GM19468 (cell line): ENCODE measurements at regions not wholly inside any gene's neighbourhood (a gene's known extent, or its start where the extent isn't known, plus 50 kb on each side); places are given as distances from the start of the nearest gene placed in this dataset.
"Not testable (repeated sequence)": the region's sequence is repeated elsewhere in the genome, so short reads cannot be mapped to it uniquely, and the experiment has no call there.

Experiments used
- ATAC-seq: cut with Tn5 transposase; IDR thresholded peaks from one replicate; pipeline ENCODE4 v1.9.1; 2021; ENCODE audit warnings: mild to moderate bottlenecking, moderate library complexity, moderate number of reproducible peaks; ENCODE audit not compliant: unreplicated experiment; ENCODE audit errors: extremely low read depth

DNA sequence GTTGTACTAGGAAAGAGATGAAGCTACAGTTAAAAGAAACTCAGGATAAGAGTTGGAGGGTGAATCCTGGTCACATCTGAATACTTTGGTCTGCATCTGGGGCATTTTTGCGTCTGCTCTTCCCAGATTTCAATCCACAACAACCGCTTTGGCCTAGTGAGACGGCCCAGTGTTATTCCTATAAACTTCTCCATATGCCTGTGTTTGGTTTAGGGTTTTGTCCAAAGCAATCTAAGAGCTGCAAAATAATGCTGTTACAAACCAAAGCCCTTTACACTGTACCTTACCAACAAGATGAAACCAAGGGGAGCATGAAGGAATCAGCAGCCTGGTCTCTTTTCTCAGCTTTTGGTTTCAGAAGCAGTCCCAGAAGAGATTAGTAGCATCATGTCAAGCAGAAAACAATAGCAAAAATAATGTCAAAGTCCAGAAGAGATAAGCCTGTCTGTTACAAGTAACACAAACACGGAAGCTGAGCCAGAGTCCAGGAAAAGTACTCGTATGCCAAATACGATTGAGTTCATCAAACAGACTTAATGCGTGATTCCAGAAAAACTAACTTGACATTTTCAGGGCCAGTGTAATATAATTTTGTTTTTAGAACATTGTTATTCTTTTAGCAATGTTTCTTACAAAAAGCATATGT, 379.9 kb upstream of the ACO1 start:
- no peak for ATAC-seq

GRCh38 chr9:32010322-32010721, 374.1 kb upstream of the ACO1 start:
- no peak for ATAC-seq

DNA sequence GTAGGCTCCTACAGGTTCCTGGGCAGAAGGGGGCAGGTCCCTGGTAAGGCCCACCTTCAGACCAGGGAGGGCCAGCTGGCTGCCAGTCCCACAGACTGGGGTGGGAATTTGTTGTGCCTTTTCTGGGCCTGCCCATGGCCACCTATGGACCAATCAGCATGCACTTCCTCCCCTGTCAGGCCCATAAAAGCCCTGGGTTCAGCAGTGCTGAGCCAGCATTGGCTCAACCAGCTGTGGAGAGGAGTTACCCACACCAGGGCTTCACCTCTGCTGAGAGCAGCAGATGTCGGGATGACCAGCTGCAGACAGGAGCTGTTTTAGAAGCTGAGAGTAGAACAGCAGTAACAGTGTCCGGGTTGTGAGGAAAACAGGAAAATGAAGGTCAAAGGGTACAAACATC, 373.4 kb upstream of the ACO1 start:
- no peak for ATAC-seq

GRCh38 chr9:32015795-32016194, 368.6 kb upstream of the ACO1 start:
- no peak for ATAC-seq

DNA sequence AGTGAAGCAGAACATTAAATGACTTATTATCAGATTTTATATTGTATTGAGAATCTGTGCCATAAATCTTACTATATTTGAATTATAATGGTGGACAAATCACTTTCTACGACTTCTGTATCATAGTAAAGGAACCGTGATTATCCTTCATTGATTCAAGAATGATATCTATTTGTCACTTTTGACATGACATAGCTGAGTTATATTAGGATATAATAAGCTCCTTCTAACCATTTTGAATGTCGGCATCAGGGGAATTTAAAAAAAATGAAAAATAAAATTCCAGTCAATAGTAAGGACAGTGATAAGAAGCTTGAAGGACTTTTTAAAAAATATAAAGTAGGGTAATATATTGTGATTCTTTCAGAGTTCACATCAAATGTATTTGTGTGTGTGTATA, 338.9 kb upstream of the ACO1 start:
- no peak for ATAC-seq

GRCh38 chr9:32067261-32067660, 317.2 kb upstream of the ACO1 start:
- no peak for ATAC-seq

- ATAC-seq, result no peak
Observed at GRCh38 chr9:32069169-32069813, 315.2 kb upstream of the ACO1 start.

DNA sequence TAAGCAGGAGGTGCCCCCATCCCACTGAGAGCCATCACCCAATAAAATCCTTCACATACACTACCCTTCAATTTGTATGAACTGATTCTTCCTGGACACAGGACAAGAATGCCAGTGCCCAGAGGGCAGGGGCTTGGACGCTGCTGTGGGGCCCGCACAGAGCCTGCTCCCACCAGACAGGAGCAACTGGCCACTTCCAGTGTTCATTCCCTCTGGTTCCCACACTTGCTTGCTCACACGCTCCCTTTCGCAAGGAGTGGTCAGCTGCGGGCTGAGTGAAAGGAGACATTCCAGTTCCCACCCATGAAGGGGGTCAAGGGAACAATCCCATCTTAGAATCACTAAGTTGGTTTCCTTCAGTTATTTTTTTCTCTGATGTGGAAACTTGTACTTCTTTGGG, 314.5 kb upstream of the ACO1 start:
- no peak for ATAC-seq

DNA sequence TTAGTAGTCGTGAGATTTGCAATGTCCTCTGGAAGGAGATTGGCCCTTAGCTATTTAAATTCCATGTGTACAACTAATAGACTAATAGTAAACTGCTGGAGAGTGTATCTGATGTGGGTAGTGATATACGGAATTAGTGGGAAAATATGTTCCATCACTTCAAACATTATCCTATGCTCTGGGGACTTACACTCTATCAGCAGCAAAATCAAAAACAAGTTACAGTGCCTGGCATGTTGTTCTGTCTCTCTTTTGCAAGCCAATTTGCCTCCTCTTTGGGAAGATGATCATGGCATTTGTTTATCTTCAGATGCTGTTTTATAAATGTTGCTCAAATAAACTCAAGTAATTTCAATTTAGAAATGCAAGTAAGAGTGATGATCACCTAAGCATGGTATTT, 311.9 kb upstream of the ACO1 start:
- ATAC-seq, result no peak

DNA sequence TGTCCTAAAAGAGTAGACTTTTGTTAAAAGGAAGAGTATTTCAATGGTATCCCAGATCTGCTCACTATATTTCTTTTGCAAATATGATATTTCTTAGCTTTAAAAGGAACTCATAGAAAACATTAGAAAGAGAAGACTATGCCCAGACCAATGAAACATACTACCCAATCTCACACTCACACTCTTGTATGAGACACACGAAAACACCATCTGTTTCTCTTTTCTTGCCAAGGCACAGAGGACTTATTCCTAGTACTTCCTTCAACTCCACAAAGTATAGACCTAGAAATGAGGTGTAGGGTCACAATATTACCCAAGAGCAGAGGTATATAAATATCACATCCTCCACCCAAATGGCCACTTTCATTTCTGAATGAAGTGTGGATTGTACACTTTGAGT, 292.4 kb upstream of the ACO1 start:
- ATAC-seq, result no peak

DNA sequence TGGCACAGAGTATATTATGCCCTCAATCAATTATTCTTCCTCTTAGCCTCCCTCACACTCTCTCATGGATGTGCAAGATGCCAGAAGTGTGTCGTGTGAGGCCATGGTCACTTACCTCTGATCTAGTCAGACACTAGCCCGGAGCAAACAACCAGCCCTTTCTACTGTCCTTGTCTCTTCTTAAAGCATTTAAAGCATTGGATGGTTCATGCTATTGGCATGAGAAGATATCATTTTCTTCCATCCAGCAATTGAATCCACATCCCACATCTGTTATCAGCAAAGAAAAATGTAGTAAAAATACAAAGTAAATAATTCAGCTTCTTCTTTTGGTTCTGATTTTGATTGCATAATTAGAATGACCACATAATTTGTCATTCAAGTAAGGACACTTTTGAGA, 267.2 kb upstream of the ACO1 start:
- ATAC-seq, result no peak

DNA sequence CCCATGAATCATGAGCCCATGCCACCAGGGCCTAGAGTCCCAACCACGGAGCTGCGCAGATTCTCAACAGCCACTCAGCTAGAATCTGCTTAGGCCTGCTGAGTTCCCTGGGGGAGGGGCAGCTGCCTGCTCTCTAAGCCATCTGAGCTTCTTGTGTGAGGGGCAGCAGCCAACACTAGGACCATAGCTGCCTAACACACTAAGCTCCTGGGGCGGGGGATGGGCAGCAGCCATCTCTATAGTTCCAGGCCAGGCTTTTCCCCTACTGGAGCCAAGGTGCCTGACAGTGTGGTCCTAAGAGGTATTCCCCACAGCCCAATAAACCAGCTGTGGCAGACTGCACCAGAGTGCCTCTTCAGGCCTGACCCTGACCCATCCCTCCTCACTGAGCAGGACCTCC, 255.9 kb upstream of the ACO1 start:
- no peak for ATAC-seq

- ATAC-seq, result not testable (repeated sequence)
Observed at GRCh38 chr9:32130709-32131108, 253.7 kb upstream of the ACO1 start.

DNA sequence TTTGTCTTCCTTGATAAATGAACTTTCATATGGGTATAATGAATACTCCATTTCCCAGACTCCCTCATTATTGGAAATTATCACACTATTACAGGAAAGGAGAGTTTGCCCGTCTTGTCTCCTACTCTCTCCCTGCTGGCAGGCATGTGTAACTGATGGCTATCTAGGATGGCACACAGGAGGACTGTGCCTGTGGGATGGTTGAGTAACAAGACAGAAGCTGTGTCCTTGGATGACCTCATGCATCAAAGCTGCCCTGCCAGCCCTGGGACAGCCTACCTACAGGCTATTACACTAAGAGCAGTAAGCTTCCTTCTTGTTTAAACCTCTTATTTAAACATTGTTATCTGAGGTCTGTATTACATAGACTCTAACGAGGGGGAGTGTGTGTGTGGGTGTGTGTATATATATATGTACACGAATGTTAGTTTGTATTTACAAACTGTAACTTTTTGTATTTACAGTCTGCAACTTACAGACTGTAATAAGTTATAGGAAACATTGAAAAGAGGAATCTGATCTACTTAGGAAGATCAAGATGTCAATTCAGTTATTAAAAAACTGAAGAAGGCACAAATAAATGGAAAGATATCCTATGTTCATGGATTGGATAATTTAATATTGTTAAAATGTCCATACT, 247.6 kb upstream of the ACO1 start:
- ATAC-seq, result no peak

DNA sequence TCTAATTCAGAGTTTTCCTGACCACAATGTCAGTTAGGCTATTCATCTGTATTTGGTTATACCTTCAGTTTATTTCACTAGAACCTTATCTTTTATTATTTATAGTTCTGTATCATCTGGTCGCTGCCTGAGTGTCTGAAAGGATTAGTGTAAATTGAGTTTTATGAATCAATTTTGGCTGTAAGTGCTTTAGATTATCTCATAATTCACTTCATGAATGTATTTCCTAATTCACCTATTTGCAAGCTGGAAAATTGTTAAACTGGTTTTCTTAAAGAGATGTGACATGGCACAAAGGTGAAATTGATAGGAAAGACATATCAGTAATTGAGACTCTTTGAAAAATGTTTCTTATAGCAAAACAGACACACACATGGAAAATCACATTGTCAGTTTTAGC, 242.4 kb upstream of the ACO1 start:
- no peak for ATAC-seq

DNA sequence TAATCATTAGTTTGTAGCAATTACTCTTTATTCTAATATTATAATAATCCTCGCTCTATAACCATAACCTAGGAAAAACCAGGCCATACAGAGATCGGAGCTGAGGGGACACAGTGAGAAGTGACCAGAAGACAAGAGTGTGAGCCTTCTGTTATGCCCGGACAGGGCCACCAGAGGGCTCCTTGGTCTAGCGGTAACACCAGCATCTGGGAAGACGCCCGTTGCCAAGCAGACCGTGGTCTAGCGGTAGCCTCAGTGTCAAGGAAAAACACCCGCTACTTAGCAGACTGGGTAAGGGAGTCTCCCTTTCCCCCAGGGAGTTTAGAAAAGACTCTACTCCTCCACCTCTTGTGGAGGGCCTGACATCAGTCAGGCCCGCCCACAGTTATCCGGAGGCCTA, 235.9 kb upstream of the ACO1 start:
- not testable (repeated sequence) for ATAC-seq

DNA sequence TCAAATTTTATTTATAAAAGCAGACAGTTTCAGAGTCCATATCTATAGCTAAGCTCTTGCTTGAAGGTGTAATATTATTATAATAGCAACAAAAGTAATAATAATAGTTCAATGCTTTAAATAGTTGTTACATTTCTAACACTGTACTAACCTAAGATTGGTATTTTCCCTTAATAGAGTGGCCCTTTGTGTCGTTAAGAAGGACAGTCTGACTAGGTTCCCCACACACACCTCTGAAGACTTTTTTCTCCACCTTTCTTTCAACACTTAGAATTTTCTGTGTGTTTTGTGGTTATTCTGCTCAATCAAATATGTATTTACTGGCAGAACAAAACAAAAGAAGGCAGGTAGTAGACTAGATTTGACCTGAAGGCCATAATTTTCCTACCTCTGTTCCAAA, 223.2 kb upstream of the ACO1 start:
- no peak for ATAC-seq

GRCh38 chr9:32161720-32162119, 222.7 kb upstream of the ACO1 start:
- ATAC-seq, result peak; percentile 82

- not testable (repeated sequence) for ATAC-seq
Observed at GRCh38 chr9:32166316-32166715, 218.1 kb upstream of the ACO1 start.

DNA sequence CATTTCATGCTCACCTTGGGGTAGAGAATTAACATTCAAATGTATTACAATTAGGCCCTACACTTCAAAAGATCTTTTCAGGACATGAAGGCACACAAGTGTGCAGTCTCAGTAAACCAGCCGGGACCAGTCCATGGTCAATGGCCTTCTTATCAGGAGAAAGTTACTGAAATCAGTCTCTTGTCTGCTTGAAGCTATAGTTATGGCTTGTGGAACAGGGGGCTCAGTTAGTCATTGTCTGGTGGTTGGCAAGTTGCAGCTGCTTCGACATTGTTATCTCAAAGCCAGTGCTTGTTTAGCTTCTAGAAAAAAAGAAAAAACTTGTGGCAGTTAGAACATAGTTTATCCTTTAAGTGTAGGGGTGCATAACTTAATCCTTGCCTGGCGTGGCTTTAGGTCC, 213.1 kb upstream of the ACO1 start:
- ATAC-seq, result no peak

GRCh38 chr9:32172256-32172655, 212.2 kb upstream of the ACO1 start:
- no peak for ATAC-seq

- no peak for ATAC-seq
Observed at GRCh38 chr9:32177396-32177795, 207.0 kb upstream of the ACO1 start.
